Naive B cell (primary cell): ENCODE measurements at regions not wholly inside any gene's neighbourhood (a gene's known extent, or its start where the extent isn't known, plus 50 kb on each side); places are given as distances from the start of the nearest gene placed in this dataset.
"Not testable (repeated sequence)": the region's sequence is repeated elsewhere in the genome, so short reads cannot be mapped to it uniquely, and the experiment has no call there.

Experiments
- ATAC-seq, 2 donors: fragments of 150-1000 bp; cut with Tn5 transposase; 2 replicates each; pipeline ENCODE4 v1.10.0; 2021; ENCODE audit warnings: low read depth in 2 of 2, mild to moderate bottlenecking in 2 of 2, moderate library complexity in 2 of 2
- DNase-seq: peaks from one replicate; pipeline ENCODE4 v3.0.0; 2022
- H3K27ac Mint-ChIP-seq, 6 donors: one replicate each; pipeline ENCODE4 v1.8.0; 2020 to 2022; ENCODE audit warnings: mild to moderate bottlenecking in 6 of 6, mixed read lengths in 6 of 6, moderate library complexity in 5 of 6, inconsistent platforms in 2 of 6
- H3K27me3 Mint-ChIP-seq, 3 donors: one replicate each; pipeline ENCODE4 v1.8.0; 2021 to 2022; ENCODE audit warnings: mixed read lengths in 3 of 3, mild to moderate bottlenecking in 1 of 3
- H3K36me3 Mint-ChIP-seq, 2 donors: one replicate each; pipeline ENCODE4 v1.8.0; 2020 to 2022; ENCODE audit warnings: mixed read lengths in 2 of 2, inconsistent platforms in 1 of 2, mild to moderate bottlenecking in 1 of 2
- H3K4me1 Mint-ChIP-seq, 3 donors: one replicate each; pipeline ENCODE4 v1.8.0; 2020 to 2022; ENCODE audit warnings: mixed read lengths in 3 of 3, inconsistent platforms in 1 of 3, mild to moderate bottlenecking in 1 of 3, moderate library complexity in 1 of 3
- H3K4me3 Mint-ChIP-seq, 8 donors: one replicate each; pipeline ENCODE4 v1.8.0; 2020 to 2022; ENCODE audit warnings: mild to moderate bottlenecking in 8 of 8, mixed read lengths in 8 of 8, moderate library complexity in 8 of 8, inconsistent platforms in 2 of 8
- H3K9me3 Mint-ChIP-seq, 7 donors: one replicate each; pipeline ENCODE4 v1.8.0; 2020 to 2022; ENCODE audit warnings: mixed read lengths in 7 of 7, mild to moderate bottlenecking in 5 of 7, inconsistent platforms in 2 of 7, moderate library complexity in 1 of 7

- Mint-ChIP-seq H3K4me3 (no peak overlapping the region), H3K9me3 (peaks cover 0 to 26% (median 11%) of the 10 kb centered on the region in 7 donors)
These were observed 109.6 kb upstream of the SLC35F3 start for GRCh38 chr1:233794863-233795262.

DNA sequence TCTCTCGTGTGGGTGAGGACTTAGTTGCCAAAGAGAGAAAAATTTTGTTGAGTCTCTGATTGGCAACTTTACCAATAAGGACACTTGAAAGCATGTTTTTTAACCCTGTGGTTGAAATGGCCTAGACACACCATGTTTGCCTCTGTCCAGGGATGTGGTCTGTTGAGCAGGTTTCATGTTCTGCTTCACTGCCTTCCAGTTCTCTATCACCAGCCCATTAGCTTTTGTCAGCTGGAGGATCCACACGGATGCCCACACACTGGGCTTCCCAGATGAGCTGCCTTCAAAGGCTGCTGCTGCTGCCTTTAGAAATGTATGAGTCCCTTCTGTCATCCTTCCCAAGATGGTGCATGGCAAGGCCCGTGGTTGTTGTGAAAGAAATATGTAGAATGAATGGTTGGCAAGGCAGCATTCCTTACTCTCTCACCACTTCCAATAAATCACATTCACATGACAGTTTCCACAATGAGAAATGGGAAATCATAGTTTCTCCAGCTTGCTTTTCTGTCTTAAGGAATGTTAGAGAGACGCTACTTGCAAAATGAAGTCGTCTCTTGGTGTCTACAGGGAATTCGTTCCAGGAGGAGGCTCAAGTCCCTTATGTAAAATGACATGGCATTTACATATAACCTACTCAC, 108.2 kb upstream of the SLC35F3 start:
- ATAC-seq (no peak), DNase-seq (no peak)
- Mint-ChIP-seq H3K27me3 (peaks cover 0 to 7% (median under 1%) of the 10 kb centered on the region in 3 donors), H3K27ac (no peak overlapping the region), H3K4me3 (no peak overlapping the region), H3K4me1 (no peaks in the 10 kb centered on the region), H3K36me3 (no peaks in the 10 kb centered on the region), H3K9me3 (peaks cover 0 to 26% (median 11%) of the 10 kb centered on the region in 7 donors)

More at GRCh38 chr1:233794863-233795262, 109.6 kb upstream of the SLC35F3 start:
- no peak overlapping the region for H3K27ac Mint-ChIP-seq
- DNase-seq (no peak), ATAC-seq (no peak)
- no peaks in the 10 kb centered on the region for H3K4me1 Mint-ChIP-seq
- no peaks in the 10 kb centered on the region for H3K36me3 Mint-ChIP-seq
- H3K27me3 Mint-ChIP-seq: peaks cover 5 to 20% (median 9%) of the 10 kb centered on the region in 3 donors

GRCh38 chr1:233802611-233803010, 101.9 kb upstream of the SLC35F3 start:
- no peaks in the 10 kb centered on the region for H3K4me1 Mint-ChIP-seq
- ATAC-seq: no peak
- H3K36me3 Mint-ChIP-seq: no peaks in the 10 kb centered on the region
- peaks cover 0 to 4% (median 0%) of the 10 kb centered on the region in 3 donors for H3K27me3 Mint-ChIP-seq
- no peak for DNase-seq
- H3K9me3 Mint-ChIP-seq: peaks cover 0 to 24% (median 9%) of the 10 kb centered on the region in 7 donors
- H3K4me3 Mint-ChIP-seq: no peak overlapping the region
- H3K27ac Mint-ChIP-seq: no peak overlapping the region

- Mint-ChIP-seq H3K36me3 (no peaks in the 10 kb centered on the region), H3K4me1 (no peaks in the 10 kb centered on the region), H3K27ac (no peak overlapping the region)
These were observed 98.7 kb upstream of the SLC35F3 start for GRCh38 chr1:233805786-233806185.

GRCh38 chr1:233815357-233815756, 89.1 kb upstream of the SLC35F3 start:
- no peak for DNase-seq
- peaks cover 0 to 8% (median 2%) of the 10 kb centered on the region in 7 donors for H3K9me3 Mint-ChIP-seq
- no peak overlapping the region for H3K4me3 Mint-ChIP-seq
- no peaks in the 10 kb centered on the region for H3K36me3 Mint-ChIP-seq
- H3K27ac Mint-ChIP-seq: no peak overlapping the region
- no peak for ATAC-seq
- peaks cover 4 to 13% (median 7%) of the 10 kb centered on the region in 3 donors for H3K27me3 Mint-ChIP-seq
- no peaks in the 10 kb centered on the region for H3K4me1 Mint-ChIP-seq

More at GRCh38 chr1:233805786-233806185, 98.7 kb upstream of the SLC35F3 start:
- no peak overlapping the region for H3K4me3 Mint-ChIP-seq
- DNase-seq: no peak
- peaks cover 0 to 18% (median 4%) of the 10 kb centered on the region in 7 donors for H3K9me3 Mint-ChIP-seq
- H3K27me3 Mint-ChIP-seq: peaks cover 0 to 4% (median 0%) of the 10 kb centered on the region in 3 donors
- ATAC-seq: no peak

- no peak overlapping the region for H3K27ac Mint-ChIP-seq
- DNase-seq: no peak
- no peaks in the 10 kb centered on the region for H3K36me3 Mint-ChIP-seq
- no peaks in the 10 kb centered on the region for H3K4me1 Mint-ChIP-seq
- peaks cover 0 to 8% (median 2%) of the 10 kb centered on the region in 7 donors for H3K9me3 Mint-ChIP-seq
- peaks cover 4 to 13% (median 7%) of the 10 kb centered on the region in 3 donors for H3K27me3 Mint-ChIP-seq
- H3K4me3 Mint-ChIP-seq: peak overlapping the region in 1 of 8 donors; percentile 32
- no peak for ATAC-seq
These were observed 88.6 kb upstream of the SLC35F3 start for GRCh38 chr1:233815865-233816264.

DNA sequence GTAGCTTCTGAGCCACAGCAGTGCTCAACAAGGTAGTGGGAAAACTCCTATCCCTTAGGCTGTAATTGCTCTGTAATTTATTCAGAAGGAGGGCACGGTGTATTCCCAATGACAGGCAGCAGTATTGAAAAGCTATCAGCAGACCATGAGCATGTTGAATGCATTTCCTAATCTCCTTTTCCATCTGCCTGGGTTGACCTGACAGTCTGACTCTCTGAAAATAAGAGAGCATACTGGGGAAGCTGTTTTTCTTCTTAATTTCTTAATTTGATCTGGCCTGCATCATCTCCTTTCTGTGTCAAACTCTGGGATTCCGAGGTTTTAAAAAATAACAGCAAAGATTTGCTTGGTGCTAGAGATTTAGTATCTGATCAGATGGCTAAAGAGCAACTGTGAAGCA, 88.1 kb upstream of the SLC35F3 start:
- H3K9me3 Mint-ChIP-seq: peaks cover 0 to 8% (median 2%) of the 10 kb centered on the region in 7 donors
- ATAC-seq: no peak
- H3K27ac Mint-ChIP-seq: no peak overlapping the region
- peaks cover 4 to 13% (median 7%) of the 10 kb centered on the region in 3 donors for H3K27me3 Mint-ChIP-seq
- no peaks in the 10 kb centered on the region for H3K4me1 Mint-ChIP-seq
- no peak overlapping the region for H3K4me3 Mint-ChIP-seq
- no peak for DNase-seq
- H3K36me3 Mint-ChIP-seq: no peaks in the 10 kb centered on the region

- H3K27ac Mint-ChIP-seq: no peak overlapping the region
- no peak overlapping the region for H3K4me3 Mint-ChIP-seq
- peaks cover 0 to 8% (median 6%) of the 10 kb centered on the region in 7 donors for H3K9me3 Mint-ChIP-seq
- no peaks in the 10 kb centered on the region for H3K36me3 Mint-ChIP-seq
- H3K27me3 Mint-ChIP-seq: peaks cover 0 to 7% (median 0%) of the 10 kb centered on the region in 3 donors
- H3K4me1 Mint-ChIP-seq: no peaks in the 10 kb centered on the region
- ATAC-seq (no peak), DNase-seq (no peak)
These were observed 85.4 kb upstream of the SLC35F3 start for GRCh38 chr1:233819042-233819441.

- DNase-seq, H3K4me3 Mint-ChIP-seq, ATAC-seq, H3K27me3 Mint-ChIP-seq, H3K36me3 Mint-ChIP-seq, H3K27ac Mint-ChIP-seq, H3K4me1 Mint-ChIP-seq: not testable (repeated sequence)
- peaks cover 4 to 32% (median 18%) of the 10 kb centered on the region in 7 donors for H3K9me3 Mint-ChIP-seq
These were observed 80.3 kb upstream of the SLC35F3 start for GRCh38 chr1:233824179-233824578.

GRCh38 chr1:233827937-233828336, 76.5 kb upstream of the SLC35F3 start:
- not testable (repeated sequence) for DNase-seq, ATAC-seq, H3K27me3 Mint-ChIP-seq, H3K27ac Mint-ChIP-seq, H3K36me3 Mint-ChIP-seq, H3K4me1 Mint-ChIP-seq, H3K4me3 Mint-ChIP-seq
- H3K9me3 Mint-ChIP-seq: peaks cover 4 to 63% (median 31%) of the 10 kb centered on the region in 7 donors

- H3K27ac Mint-ChIP-seq: no peak overlapping the region
- no peak overlapping the region for H3K4me3 Mint-ChIP-seq
- no peak for ATAC-seq
- H3K4me1 Mint-ChIP-seq: no peaks in the 10 kb centered on the region
- H3K36me3 Mint-ChIP-seq: peaks cover 0 to 6% of the 10 kb centered on the region in 2 donors
- DNase-seq: no peak
- peaks cover 4 to 63% (median 30%) of the 10 kb centered on the region in 7 donors for H3K9me3 Mint-ChIP-seq
- peaks cover 0 to 4% (median 0%) of the 10 kb centered on the region in 3 donors for H3K27me3 Mint-ChIP-seq
These were observed 76.0 kb upstream of the SLC35F3 start for GRCh38 chr1:233828480-233828879.

- ATAC-seq (no peak), DNase-seq (no peak)
- H3K27ac Mint-ChIP-seq: no peak overlapping the region
These were observed 69.9 kb upstream of the SLC35F3 start for GRCh38 chr1:233834609-233835008.

DNA sequence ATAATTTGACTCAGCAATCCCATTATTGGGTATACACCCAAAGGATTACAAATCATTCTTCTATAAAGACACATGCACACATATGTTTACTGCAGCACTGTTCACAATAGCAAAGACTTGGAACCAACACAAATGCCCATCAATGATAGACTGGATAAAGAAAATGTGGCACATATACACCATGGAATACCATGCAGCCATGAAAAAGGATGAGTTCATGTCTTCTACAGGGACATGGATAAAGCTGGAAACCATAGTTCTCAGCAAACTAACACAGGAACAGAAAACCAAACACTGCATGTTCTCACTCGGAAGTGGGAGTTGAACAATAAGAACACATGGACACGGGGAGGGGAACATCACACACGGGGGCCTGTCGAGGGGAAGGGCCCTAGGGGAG, 66.3 kb upstream of the SLC35F3 start:
- not testable (repeated sequence) for H3K4me3 Mint-ChIP-seq, H3K27me3 Mint-ChIP-seq, DNase-seq, H3K36me3 Mint-ChIP-seq, H3K27ac Mint-ChIP-seq, ATAC-seq, H3K4me1 Mint-ChIP-seq
- peaks cover 5 to 35% (median 14%) of the 10 kb centered on the region in 7 donors for H3K9me3 Mint-ChIP-seq

More at GRCh38 chr1:233834609-233835008, 69.9 kb upstream of the SLC35F3 start:
- no peak overlapping the region for H3K4me3 Mint-ChIP-seq
- peaks cover 0 to 8% of the 10 kb centered on the region in 2 donors for H3K36me3 Mint-ChIP-seq
- peaks cover 6 to 41% (median 19%) of the 10 kb centered on the region in 7 donors for H3K9me3 Mint-ChIP-seq
- H3K27me3 Mint-ChIP-seq: no peaks in the 10 kb centered on the region
- H3K4me1 Mint-ChIP-seq: no peaks in the 10 kb centered on the region

DNA sequence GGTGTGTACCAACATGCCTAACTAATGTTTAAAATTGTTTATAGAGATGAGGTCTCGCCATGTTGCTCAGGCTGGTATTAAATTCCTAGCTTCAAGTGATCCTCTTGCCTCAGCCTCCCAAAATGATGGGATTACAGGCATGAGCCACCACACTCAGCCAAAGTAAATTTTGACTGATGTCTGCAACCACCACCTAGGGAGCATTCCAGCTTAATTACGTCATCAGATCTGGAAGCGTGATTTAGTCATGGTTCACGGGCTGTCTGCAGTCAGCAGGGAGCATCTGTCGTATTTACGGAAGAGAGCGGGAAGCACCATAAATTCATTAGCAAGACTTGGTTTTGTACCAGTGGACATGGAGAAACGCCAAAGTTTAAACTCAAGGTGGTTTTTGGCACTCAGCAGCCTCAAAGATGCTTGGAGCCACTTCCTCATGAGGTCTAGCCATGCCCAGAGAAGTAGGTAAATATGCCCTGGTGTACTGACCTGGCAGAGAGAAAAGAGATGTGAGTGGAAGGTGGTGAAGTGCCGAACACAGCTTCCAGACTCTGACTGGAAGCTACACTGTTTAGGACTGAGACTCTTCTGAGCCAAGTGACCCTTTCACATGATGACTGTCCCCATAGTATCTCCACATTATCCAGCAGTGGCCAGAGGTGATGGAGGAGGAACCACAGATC, 60.8 kb upstream of the SLC35F3 start:
- Mint-ChIP-seq H3K9me3 (peaks cover 8 to 47% (median 16%) of the 10 kb centered on the region in 7 donors), H3K27ac (no peak overlapping the region), H3K36me3 (peaks cover 0 to 5% of the 10 kb centered on the region in 2 donors), H3K27me3 (peaks cover 0 to 4% (median 0%) of the 10 kb centered on the region in 3 donors), H3K4me1 (no peaks in the 10 kb centered on the region), H3K4me3 (no peak overlapping the region)
- DNase-seq: no peak
- ATAC-seq: no peak
